ENCODE measurements at regions not wholly inside any gene's neighbourhood (a gene's known extent, or its start where the extent isn't known, plus 50 kb on each side); places are given as distances from the start of the nearest gene placed in this dataset.

DNA sequence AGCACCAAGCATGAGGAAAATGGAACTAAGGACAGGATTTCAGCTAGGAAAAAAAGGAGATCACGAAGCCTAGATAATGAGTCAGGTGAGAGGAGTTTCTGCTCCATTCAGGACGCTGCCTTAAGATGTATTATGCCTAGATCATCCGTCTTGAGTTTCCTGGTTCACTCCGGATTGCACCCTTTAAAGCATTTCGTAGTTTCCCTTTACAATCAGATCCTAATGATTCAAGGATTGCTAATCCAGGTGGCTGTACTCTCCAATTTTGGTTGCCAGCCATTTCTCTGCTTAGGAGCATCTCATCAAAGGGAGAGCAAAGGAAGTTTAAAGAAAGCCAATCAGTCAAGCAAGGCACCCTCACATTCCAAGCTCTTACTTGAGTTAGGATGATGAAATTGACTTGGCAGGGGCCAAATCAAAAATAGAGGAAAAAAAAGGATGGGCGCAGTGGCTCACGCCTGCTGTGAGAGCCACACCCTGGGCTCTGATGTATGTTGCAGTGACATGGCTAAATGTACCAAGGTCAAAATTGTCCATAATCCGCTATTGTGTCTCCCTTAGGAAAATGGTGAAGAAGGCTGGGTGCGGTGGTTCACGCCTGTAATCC lies 156.9 kb upstream of the SOD1 start:
- in situ Hi-C loops (cut with HindIII; ENCODE audit: low sequenced_read_pairs), result no loop called here

GRCh38 chr21:31501926-31502325 lies 157.6 kb upstream of the SOD1 start:
- in situ Hi-C loops (cut with HindIII; ENCODE audit: low sequenced_read_pairs), result no loop called here

DNA sequence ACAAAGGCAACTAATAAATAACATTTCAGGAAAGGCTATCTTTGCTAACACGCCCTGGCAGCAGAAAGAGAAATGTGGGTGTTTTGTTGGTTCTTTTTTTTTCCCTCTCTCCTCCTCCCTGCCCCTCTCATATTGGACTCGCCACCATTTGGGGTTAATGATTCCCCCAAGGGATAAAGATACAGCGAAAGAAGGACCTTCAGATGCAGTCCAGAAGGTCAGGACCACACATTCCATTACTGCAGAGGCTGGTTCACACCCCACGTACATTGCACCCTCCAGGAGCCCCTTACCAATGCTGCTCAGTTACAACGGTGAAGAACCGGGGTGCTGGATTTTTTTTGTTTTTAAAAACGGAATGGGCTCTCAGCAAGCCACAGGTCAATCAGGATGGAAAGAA lies 156.9 kb upstream of the TIAM1 start:
- in situ Hi-C loops (cut with HindIII; ENCODE audit: low sequenced_read_pairs), result no loop called here

GRCh38 chr21:31500071-31500470 lies 156.0 kb upstream of the TIAM1 start:
- in situ Hi-C loops (cut with HindIII; ENCODE audit: low sequenced_read_pairs), result no loop called here

- in situ Hi-C loops (cut with HindIII; ENCODE audit: low sequenced_read_pairs), result no loop called here
Measured at GRCh38 chr21:31498985-31499384, 154.9 kb upstream of the TIAM1 start.

DNA sequence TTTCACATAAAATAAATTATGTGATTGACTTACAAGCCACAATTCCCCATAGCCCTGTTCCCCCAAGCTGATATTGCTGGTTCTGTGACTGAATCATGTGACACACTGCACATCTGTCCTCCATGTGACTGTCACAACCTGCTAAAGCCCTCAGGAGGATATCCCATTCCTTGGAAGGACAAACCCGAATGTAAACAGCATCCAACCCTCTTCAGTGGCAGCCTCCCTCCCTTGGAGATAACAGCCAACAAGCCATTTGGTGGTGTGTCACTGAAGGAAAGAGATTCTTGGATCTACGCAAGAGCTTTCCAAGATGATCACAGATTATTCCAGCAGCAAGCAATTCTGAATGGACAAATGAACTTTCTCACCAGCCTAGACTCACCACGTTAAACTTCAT lies 153.9 kb upstream of the TIAM1 start:
- in situ Hi-C loops (cut with HindIII; ENCODE audit: low sequenced_read_pairs), result no loop called here

DNA sequence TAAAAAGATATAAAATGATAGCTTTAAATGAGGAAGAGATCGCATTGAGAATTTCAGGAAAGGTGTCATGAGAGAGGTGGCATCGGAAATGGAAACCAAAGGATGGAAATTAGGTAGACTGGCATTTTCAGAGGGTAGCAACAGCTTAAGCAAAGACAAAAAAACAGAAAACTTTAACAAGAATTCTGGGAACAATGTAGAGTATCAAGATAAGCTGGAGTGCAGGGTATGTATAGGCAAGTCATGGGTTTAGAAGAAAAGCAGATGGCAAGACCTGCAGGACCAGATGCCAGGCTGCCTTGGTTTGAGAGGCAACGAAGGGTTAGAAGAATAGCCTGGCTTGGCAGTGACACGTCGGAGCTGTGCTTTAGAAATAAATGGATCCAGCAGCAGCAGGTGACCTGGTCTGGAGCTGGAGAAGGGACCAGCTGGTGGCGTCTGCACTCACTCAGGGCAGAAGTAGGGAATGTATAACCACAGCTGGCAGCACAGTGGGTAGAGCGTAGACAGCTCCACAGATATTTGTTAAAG lies 149.4 kb upstream of the TIAM1 start:
- in situ Hi-C loops (cut with HindIII; ENCODE audit: low sequenced_read_pairs), result no loop called here

GRCh38 chr21:31491617-31492016 lies 147.6 kb upstream of the TIAM1 start:
- in situ Hi-C loops (cut with HindIII; ENCODE audit: low sequenced_read_pairs), result no loop called here

- in situ Hi-C loops (cut with HindIII; ENCODE audit: low sequenced_read_pairs), result no loop called here
Measured at GRCh38 chr21:31490443-31490842, 146.4 kb upstream of the TIAM1 start.

GRCh38 chr21:31489726-31490125 lies 145.7 kb upstream of the TIAM1 start:
- in situ Hi-C loops (cut with HindIII; ENCODE audit: low sequenced_read_pairs), result loop anchor here (10.0 kb wide), 1 partner anchor 65 kb away; no protein-coding TSS in a partner anchor

DNA sequence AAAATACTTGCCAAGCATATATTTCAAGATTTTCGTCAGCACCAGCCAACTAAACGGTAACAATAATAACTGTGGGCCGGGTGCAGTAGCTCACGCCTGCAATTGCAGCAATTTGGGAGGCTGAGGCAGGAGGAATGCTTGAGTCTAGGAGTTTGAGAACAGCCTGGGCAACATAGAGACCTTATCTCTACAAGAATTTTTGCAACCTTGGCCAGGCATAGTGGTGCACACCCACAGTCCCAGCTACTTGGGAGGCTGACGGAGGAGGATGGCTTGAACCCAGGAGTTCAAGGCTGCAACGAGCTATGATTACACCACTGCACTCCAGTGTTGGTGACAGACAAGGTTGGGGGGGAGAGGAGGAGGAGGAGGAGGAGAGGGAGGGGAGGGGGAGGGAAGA lies 145.0 kb upstream of the TIAM1 start:
- in situ Hi-C loops (cut with HindIII; ENCODE audit: low sequenced_read_pairs), result loop anchor here (10.0 kb wide), 1 partner anchor 64 kb away; no protein-coding TSS in a partner anchor

DNA sequence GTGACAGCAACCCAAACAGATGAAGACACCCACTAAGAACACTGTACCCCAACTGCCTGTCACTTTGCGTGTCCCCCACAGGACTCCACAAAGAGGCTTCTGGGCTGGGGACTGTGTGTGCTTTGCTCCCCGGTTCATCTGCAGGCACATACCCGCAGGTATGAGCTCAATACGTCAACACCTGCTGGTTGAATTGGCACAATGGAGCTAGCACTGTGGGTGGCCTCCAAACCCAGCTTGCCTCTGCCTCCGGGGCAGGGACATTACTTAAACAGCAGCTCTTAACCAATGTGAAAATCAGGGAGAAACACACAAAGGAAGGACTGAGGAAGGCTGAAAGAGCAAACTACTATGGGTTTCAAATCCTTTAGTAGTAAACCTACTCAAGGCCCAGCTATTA lies 140.2 kb upstream of the TIAM1 start:
- in situ Hi-C loops (cut with HindIII; ENCODE audit: low sequenced_read_pairs), result loop anchor here (10.0 kb wide), 1 partner anchor 59 kb away; no protein-coding TSS in a partner anchor

DNA sequence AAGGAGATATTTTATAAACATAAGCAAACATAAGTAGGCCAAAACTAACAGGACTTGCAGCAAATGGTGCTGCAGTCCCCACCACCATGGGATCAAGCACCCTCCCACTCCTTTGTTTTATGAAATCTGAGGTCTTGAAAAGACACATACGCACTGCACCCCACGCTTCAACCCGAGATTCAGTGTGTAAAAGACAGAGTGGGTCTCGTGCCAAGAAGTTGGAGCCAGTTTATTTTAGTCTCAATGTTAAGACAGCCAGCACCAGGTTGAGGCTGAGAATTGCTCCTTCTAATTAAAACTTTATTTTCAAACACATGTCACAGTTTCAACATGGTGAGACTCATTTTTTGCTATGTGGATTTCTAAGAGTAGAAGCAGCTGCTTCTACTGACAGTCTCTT lies 139.1 kb upstream of the TIAM1 start:
- in situ Hi-C loops (cut with HindIII; ENCODE audit: low sequenced_read_pairs), result loop anchor here (10.0 kb wide), 1 partner anchor 58 kb away; no protein-coding TSS in a partner anchor

- in situ Hi-C loops (cut with HindIII; ENCODE audit: low sequenced_read_pairs), result loop anchor here (10.0 kb wide), 1 partner anchor 58 kb away; no protein-coding TSS in a partner anchor
Measured at GRCh38 chr21:31482460-31482859, 138.4 kb upstream of the TIAM1 start.

GRCh38 chr21:31480228-31480627 lies 136.2 kb upstream of the TIAM1 start:
- in situ Hi-C loops (cut with HindIII; ENCODE audit: low sequenced_read_pairs), result loop anchor here (10.0 kb wide), 1 partner anchor 55 kb away; no protein-coding TSS in a partner anchor

DNA sequence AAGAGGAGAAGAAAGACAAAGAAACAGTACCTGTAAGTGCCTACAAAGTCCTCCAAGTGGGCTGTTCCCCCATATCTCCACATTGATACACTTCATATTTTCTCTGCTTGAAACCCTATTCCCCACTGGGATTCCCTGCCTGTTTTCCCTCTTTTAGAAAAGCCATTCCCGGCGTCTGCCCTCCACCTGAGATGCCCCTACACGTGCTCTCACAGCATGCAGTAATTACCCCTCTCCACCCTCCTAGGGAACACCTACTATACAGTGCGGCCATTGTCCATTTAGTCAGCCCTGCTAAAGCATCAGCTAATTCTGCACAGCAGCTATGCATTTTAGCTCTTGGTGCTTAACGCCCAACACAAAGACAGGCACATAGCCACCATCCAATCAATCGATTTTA lies 135.7 kb upstream of the TIAM1 start:
- in situ Hi-C loops (cut with HindIII; ENCODE audit: low sequenced_read_pairs), result loop anchor here (10.0 kb wide), 1 partner anchor 55 kb away; no protein-coding TSS in a partner anchor

DNA sequence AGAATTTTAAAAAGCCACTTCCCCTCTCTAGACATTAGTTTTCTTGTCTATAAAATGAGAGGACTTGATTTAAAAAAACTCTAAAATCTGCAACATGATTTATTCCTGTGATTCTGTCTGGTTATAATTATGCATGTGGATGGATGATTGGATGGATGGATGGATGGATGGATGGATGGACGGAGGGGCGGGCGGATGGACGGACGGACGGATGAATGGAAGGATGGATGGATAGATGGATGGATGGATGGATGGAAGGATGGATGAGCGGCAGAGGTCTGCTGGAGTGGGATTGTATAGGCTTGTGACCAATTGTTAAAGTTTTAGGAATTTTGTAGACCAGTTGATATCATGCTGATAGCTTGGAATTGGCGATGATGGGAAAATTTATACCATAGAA lies 135.2 kb upstream of the TIAM1 start:
- in situ Hi-C loops (cut with HindIII; ENCODE audit: low sequenced_read_pairs), result no loop called here

DNA sequence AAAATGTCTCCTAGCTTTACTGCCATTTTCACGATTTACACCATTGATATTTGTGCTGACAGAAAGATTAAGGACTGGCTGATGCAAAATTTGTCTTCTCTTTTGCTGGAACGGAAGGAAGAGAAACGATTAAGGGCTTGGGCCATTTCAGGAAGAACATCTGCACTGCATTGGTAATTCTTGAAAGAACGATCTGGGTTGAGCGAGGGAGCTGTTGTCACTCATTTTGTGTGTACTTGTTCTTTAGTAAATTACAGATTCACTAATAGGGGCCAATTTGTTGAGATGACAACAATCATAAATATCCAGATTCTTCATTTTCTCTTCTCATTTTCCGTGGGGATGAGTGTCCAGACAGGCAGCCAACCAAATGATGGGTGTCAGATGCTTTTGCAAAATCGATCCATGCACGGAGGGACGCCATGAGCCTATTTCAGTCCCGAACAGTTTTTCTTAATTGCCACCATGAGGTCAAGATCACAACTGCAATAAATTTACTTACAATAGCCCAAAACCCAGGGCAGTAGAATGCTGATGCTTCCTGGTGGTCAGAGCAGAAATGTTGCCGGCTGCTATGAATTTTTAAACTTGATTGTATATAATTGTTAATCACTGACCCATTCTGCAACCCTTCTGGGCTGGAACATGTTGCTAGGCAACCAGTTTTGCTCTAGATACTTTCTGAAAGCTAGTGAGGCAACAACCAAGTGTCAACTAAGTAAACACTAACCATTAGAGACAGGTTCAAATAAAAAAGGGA lies 132.4 kb upstream of the TIAM1 start:
- in situ Hi-C loops (cut with HindIII; ENCODE audit: low sequenced_read_pairs), result no loop called here

DNA sequence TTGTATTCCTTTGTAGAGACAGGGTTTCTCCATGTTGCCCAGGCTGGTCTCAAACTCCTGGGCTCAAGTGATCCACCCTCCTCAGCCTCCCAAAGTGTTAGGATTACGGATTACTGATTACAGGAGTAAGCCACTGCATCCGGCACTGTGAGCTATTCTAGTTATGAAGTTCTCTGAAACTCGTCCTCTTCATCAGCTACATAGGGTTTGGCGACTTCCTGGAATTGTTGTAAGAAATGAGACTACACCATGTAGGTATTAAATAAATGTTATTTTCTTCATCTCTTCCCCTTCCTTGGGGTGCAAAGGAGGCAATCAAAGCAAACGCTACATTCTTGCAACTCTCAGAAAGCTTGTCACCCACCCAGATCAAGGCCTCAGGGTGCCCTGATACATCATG lies 131.2 kb upstream of the TIAM1 start:
- in situ Hi-C loops (cut with HindIII; ENCODE audit: low sequenced_read_pairs), result no loop called here

DNA sequence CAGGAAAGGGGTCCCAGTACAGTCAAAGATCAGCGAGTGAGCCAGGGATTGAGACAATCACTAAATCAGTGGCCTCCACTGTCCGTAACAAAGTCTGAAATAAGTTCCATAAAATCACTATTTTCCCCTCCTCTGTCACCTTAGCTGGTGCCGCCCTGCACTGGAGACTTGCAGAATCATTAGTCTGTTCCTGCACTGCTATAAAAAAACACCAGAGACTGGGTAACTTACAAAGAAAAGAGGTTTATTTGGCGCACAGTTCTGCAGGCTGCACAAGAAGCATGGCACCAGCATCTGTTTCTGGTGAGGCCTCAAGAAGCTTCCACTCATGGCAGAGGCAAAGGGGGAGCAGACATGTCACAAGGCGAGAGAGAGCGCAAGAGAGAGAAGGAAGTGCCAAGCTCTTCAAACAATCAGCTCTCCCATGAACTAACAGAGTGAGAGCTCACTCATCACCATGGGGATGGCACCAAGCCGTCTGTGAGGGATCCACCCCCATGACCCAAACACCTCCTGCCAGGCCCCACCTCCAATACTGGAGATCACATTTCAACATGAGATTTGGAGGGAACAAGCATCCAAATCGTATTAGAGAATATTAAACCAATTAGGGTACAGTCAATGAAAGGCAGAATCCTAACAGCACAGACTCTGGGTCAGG lies 129.8 kb upstream of the TIAM1 start:
- in situ Hi-C loops (cut with HindIII; ENCODE audit: low sequenced_read_pairs), result no loop called here

DNA sequence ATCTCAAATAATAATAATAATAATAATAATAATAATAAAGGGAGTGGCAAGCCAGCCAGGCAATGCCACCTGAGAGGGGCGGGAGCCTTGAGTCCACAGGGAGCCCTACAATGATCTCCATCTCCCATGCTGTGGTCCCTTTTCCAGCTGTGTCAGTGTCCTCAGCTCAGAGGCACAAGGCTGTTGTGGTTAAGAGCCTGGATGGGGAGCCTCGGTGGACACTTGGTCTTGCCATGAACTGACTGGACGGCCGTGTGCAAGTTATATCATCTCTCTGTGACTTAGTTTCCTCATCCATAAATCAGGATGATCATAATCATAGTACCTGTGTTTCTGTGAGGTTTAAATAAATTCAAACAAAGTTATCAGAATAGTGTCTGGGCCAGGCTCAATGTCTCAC lies 127.8 kb upstream of the TIAM1 start:
- in situ Hi-C loops (cut with HindIII; ENCODE audit: low sequenced_read_pairs), result no loop called here
